Neuronal stem cell (in vitro differentiated cells): ENCODE measurements at regions not wholly inside any gene's neighbourhood (a gene's known extent, or its start where the extent isn't known, plus 50 kb on each side); places are given as distances from the start of the nearest gene placed in this dataset.

Experiments used
- DNase-seq: peaks from one replicate; pipeline ENCODE4 v3.0.0-alpha.2; 2013; ENCODE audit warnings: low spot score
- H2AFZ ChIP-seq: one replicate; pipeline ENCODE4 v1.6.1; 2013; ENCODE audit warnings: mild to moderate bottlenecking, low read length, inconsistent platforms
- H2AK5ac ChIP-seq: 2 replicates; pipeline ENCODE4 v1.6.1; 2013; ENCODE audit warnings: low read depth, mild to moderate bottlenecking, inconsistent platforms, low read length, moderate library complexity, mixed read lengths
- H2BK120ac ChIP-seq: 2 replicates; pipeline ENCODE4 v1.6.1; 2013; ENCODE audit warnings: low read depth, mild to moderate bottlenecking, inconsistent platforms, low read length, moderate library complexity, mixed read lengths
- H2BK12ac ChIP-seq: one replicate; pipeline ENCODE4 v1.6.1; 2013; ENCODE audit warnings: low read length, inconsistent platforms
- H2BK15ac ChIP-seq: 2 replicates; pipeline ENCODE4 v1.6.1; 2013; ENCODE audit warnings: mild to moderate bottlenecking, low read length, inconsistent platforms, mixed read lengths
- H2BK5ac ChIP-seq: one replicate; pipeline ENCODE4 v1.6.1; 2013; ENCODE audit warnings: inconsistent platforms, mild to moderate bottlenecking, low read length, moderate library complexity
- H3K14ac ChIP-seq: one replicate; pipeline ENCODE4 v1.6.1; 2013; ENCODE audit warnings: low read length, inconsistent platforms
- H3K18ac ChIP-seq: 2 replicates; pipeline ENCODE4 v1.6.1; 2013; ENCODE audit warnings: low read length, inconsistent platforms
- H3K23ac ChIP-seq: 2 replicates; pipeline ENCODE4 v1.6.1; 2013; ENCODE audit warnings: low read depth, mild to moderate bottlenecking, mixed read lengths, low read length, inconsistent platforms; ENCODE audit not compliant: poor library complexity
- H3K27ac ChIP-seq: replicated peaks from 3 replicates; pipeline ENCODE4 v1.5.1; 2013; ENCODE audit warnings: low read length, inconsistent platforms
- H3K27me3 ChIP-seq, 3 experiments: 2 replicates each; pipeline ENCODE4 v1.6.1; 2013; ENCODE audit warnings: low read length in 3 of 3, mild to moderate bottlenecking in 2 of 3, inconsistent platforms in 1 of 3, low read depth in 1 of 3, mixed read lengths in 1 of 3, moderate library complexity in 1 of 3; ENCODE audit not compliant: control insufficient read depth in 3 of 3, insufficient read depth in 3 of 3
- H3K36me3 ChIP-seq, 2 donors: replicated peaks in 1 of 2; 2 replicates each; pipeline ENCODE4 v1.6.1; 2013; ENCODE audit warnings: low read length in 2 of 2; ENCODE audit not compliant: control insufficient read depth in 2 of 2, insufficient read depth in 2 of 2
- H3K4ac ChIP-seq: 2 replicates; pipeline ENCODE4 v1.6.1; 2013; ENCODE audit warnings: inconsistent platforms, mild to moderate bottlenecking, low read length, moderate library complexity
- H3K4me1 ChIP-seq, 2 donors: 1 replicate in 1 of 2; 2 replicates in 1 of 2; pipeline ENCODE4 v1.6.1; 2013; ENCODE audit warnings: low read length in 2 of 2, low read depth in 1 of 2; ENCODE audit not compliant: control insufficient read depth in 2 of 2, insufficient read depth in 1 of 2
- H3K4me2 ChIP-seq: one replicate; pipeline ENCODE4 v1.6.1; 2013; ENCODE audit warnings: mild to moderate bottlenecking, low read length, inconsistent platforms; ENCODE audit not compliant: insufficient read depth, poor library complexity, severe bottlenecking
- H3K4me3 ChIP-seq, 2 donors: 2 replicates each; pipeline ENCODE4 v1.5.1; 2013; ENCODE audit warnings: low read length in 2 of 2, mild to moderate bottlenecking in 2 of 2, inconsistent platforms in 1 of 2, moderate library complexity in 1 of 2
- H3K79me1 ChIP-seq: one replicate; pipeline ENCODE4 v1.6.1; 2013; ENCODE audit warnings: low read depth, mild to moderate bottlenecking, inconsistent platforms, low read length, moderate library complexity
- H3K9ac ChIP-seq: one replicate; pipeline ENCODE4 v1.6.1; 2013; ENCODE audit warnings: mild to moderate bottlenecking, low read depth, low read length, inconsistent platforms; ENCODE audit not compliant: poor library complexity
- H3K9me3 ChIP-seq, 2 donors: replicated peaks in 1 of 2; 2 replicates each; pipeline versions ENCODE3 to v1.6.1; 2013; ENCODE audit warnings: low read length in 2 of 2, mild to moderate bottlenecking in 2 of 2, inconsistent platforms in 1 of 2, low read depth in 1 of 2, mixed read lengths in 1 of 2, moderate library complexity in 1 of 2; ENCODE audit not compliant: control insufficient read depth in 2 of 2, insufficient read depth in 1 of 2
- H4K8ac ChIP-seq: one replicate; pipeline ENCODE4 v1.6.1; 2013; ENCODE audit warnings: low read depth, mild to moderate bottlenecking, inconsistent platforms, low read length, moderate library complexity
- H4K91ac ChIP-seq: one replicate; pipeline ENCODE4 v1.6.1; 2013; ENCODE audit warnings: low read length, low read depth, mild to moderate bottlenecking, inconsistent platforms; ENCODE audit not compliant: poor library complexity
- WGBS, 2 donors: extraction: QIAGEN DNeasy Blood & Tissue Kit; methylation state at CpG; one replicate each; pipeline ENCODE4 v1.1.7; 2013; ENCODE audit warnings: missing lambda C conversion rate in 2 of 2, mixed read lengths in 1 of 2; ENCODE audit not compliant: insufficient read length in 2 of 2, insufficient replicate concordance in 1 of 2; ENCODE audit errors: extremely low coverage in 2 of 2; 5-methylcytosine and 5-hydroxymethylcytosine counted together

DNA sequence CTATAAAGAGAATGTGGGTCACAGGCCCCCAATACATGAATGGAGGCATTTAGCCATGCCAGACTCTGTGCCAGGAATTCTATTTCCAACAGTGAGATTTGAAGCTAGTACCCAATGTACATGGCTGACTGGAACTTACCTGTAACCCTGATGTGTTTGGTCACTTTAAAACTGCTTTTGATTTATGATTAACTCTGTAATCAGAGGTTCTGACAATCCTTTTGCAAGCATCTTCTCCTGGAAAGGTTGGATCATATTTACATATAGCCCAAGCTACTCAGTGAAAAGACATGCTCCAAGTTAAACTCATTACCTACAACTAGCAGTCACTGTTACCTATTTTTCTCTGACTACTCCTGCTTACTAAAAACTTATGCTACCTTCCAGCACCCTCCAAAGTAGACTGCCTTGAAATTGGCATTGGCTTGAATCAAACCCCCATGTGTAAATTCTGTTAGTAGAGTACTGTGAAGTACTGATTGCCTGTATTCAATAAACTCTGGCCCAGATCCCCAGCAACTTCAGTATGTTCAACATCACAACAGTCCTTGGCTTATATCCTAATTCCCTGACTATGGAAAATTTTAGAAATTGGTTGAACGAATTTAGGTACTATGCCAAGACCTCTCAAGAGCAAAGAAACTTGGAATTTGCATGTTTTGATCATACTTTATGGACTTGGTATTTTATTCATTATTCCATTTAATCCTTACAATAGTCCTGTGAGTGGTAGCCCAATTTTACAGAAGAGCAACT lies 665.6 kb upstream of the NECTIN3 start:
- Histone ChIP-seq H3K4ac (no peak overlapping the region), H4K91ac (no peak overlapping the region), H3K4me1 (no peaks in the 10 kb centered on the region), H3K4me2 (no peak overlapping the region), H2BK5ac (no peak overlapping the region), H2AK5ac (no peak overlapping the region), H2BK15ac (no peak overlapping the region), H3K14ac (no peak overlapping the region), H2BK12ac (no peak overlapping the region), H3K4me3 (no peak overlapping the region), H3K27me3 (no peaks in the 10 kb centered on the region), H2AFZ (no peak overlapping the region), H4K8ac (no peak overlapping the region), H3K9ac (no peak overlapping the region), H3K79me1 (no peaks in the 10 kb centered on the region), H3K27ac (no peak overlapping the region), H3K9me3 (no peaks in the 10 kb centered on the region), H3K18ac (no peak overlapping the region), H2BK120ac (no peak overlapping the region), H3K23ac (no peak overlapping the region), H3K36me3 (no peaks in the 10 kb centered on the region)
- WGBS, 2 donors, result no CpG with 5 or more reads among the region's 1 CpG
- no peak for DNase-seq

DNA sequence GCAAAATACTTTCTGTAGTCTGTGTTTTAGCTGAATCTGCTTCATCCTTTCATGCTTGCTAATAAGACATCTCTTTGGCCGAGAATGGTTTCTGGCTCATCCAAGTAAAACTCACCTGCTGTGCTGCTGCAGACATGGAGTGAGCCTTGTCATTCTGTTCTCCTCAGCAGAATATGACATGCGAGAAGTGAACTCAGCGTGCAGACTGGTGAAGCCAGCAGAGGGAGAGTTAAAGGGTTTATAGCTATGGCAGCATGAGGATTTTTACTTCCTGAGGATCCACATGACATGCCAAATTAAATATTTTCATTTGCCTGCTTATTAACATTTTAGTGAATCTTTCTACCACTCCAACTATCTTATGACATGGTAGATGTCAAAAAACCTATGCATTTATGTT lies 658.4 kb upstream of the NECTIN3 start:
- no peak overlapping the region for H3K9ac ChIP-seq
- no peak overlapping the region for H2BK12ac ChIP-seq
- H3K4me2 ChIP-seq, result no peak overlapping the region
- H3K27ac ChIP-seq, result no peak overlapping the region
- H2BK5ac ChIP-seq, result no peak overlapping the region
- H3K79me1 ChIP-seq, result no peaks in the 10 kb centered on the region
- peaks cover 0 to 4% of the 10 kb centered on the region in 2 donors for H3K9me3 ChIP-seq
- H3K14ac ChIP-seq, result no peak overlapping the region
- no peaks in the 10 kb centered on the region for H3K36me3 ChIP-seq
- no peak overlapping the region for H2BK15ac ChIP-seq
- H2BK120ac ChIP-seq, result no peak overlapping the region
- H4K8ac ChIP-seq, result no peak overlapping the region
- no CpG with 5 or more reads among the region's 3 CpGs for WGBS, 2 donors
- H2AFZ ChIP-seq, result no peak overlapping the region
- no peaks in the 10 kb centered on the region for H3K27me3 ChIP-seq
- no peak overlapping the region for H3K4me3 ChIP-seq
- no peak overlapping the region for H2AK5ac ChIP-seq
- no peak for DNase-seq
- no peak overlapping the region for H3K4ac ChIP-seq
- H3K4me1 ChIP-seq, result peaks cover 0 to 1% of the 10 kb centered on the region in 2 donors
- H4K91ac ChIP-seq, result no peak overlapping the region
- peak overlapping the region; percentile 71 for H3K18ac ChIP-seq
- H3K23ac ChIP-seq, result no peak overlapping the region

DNA sequence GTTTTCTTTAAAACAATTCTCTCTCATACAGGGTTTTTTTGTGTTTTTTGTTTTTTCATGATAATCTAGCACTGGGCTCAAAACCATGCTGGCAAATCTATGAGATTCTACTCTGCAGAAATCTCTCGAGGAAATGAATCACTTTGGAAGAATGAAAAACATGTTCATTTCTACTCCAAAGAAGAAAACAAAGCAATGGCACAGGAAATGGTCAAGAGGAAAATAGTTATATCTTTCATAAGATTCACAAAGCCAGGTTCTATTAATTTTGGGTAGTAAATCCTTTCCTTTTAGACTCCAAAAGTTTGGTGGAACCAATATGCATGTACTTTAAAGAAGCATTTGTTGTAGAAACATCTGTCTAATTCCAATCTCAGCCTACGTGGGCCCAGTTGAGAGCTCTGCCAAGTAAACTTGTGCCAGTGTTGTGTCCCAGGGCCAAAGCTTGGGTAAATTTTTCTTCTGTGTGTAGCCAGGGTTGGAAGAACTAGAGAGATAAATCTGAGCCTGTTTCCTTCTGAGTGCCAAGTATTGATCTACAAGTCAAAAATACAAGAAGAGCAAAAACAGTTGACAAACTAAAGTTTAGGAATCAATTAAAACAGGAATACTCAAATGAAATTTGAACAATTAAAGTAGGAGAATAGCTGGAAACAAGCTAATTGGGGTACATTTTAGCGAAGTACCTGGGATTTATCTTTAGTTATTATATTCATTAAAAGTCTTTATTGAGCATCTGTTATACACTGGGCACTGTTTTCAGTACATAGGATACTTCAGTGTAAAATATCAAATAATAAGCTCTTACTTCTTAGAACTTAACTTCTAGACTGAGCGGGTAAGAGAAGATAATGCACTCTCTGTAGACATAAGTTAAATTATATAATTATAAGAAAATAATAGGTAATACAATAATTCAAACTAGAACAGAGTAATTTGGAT lies 657.5 kb upstream of the NECTIN3 start:
- no CpG with 5 or more reads among the region's 4 CpGs for WGBS, 2 donors
- Histone ChIP-seq H2AFZ (peak overlapping the region; percentile 46), H3K18ac (no peak overlapping the region)

DNA sequence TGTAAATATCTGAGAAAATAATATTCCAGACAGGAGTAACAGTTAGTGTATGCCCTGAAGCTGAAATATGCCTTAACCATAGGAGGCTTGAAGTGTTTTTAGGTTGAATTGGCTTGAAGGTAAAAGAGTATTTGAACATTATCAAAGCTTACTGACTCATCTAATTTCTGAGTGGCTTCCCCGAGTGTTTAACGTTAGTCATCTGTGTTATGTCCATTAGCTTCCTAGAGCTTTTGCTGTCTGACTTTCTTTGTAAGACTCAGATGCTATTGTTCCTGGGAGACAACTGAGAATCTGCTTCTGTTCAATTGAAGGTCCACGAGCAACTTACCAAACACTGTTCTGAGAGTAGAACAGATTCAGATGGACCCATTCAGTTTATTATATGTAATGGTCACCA lies 656.8 kb upstream of the NECTIN3 start:
- no peak overlapping the region for H2AK5ac ChIP-seq
- no peak overlapping the region for H2BK5ac ChIP-seq
- H2BK120ac ChIP-seq, result no peak overlapping the region
- H3K9me3 ChIP-seq, result peaks cover 0 to 4% of the 10 kb centered on the region in 2 donors
- H2BK15ac ChIP-seq, result no peak overlapping the region
- H3K9ac ChIP-seq, result no peak overlapping the region
- H2BK12ac ChIP-seq, result no peak overlapping the region
- H3K23ac ChIP-seq, result no peak overlapping the region
- no peaks in the 10 kb centered on the region for H3K36me3 ChIP-seq
- peak overlapping the region; percentile 50 for H2AFZ ChIP-seq
- H3K18ac ChIP-seq, result no peak overlapping the region
- no peaks in the 10 kb centered on the region for H3K79me1 ChIP-seq
- H3K14ac ChIP-seq, result no peak overlapping the region
- H3K4ac ChIP-seq, result no peak overlapping the region
- DNase-seq, result no peak
- H3K27ac ChIP-seq, result no peak overlapping the region
- WGBS, 2 donors, result no CpG with 5 or more reads among the region's 3 CpGs
- no peak overlapping the region for H3K4me3 ChIP-seq
- no peak overlapping the region for H4K8ac ChIP-seq
- no peak overlapping the region for H4K91ac ChIP-seq
- no peak overlapping the region for H3K4me2 ChIP-seq
- no peaks in the 10 kb centered on the region for H3K27me3 ChIP-seq
- peaks cover under 1 to 1% of the 10 kb centered on the region in 2 donors for H3K4me1 ChIP-seq

More for the DNA sequence above, 657.5 kb upstream of the NECTIN3 start:
- Histone ChIP-seq H3K14ac (no peak overlapping the region), H2BK12ac (no peak overlapping the region), H3K9me3 (peaks cover 0 to 4% of the 10 kb centered on the region in 2 donors), H3K27ac (no peak overlapping the region), H2BK15ac (no peak overlapping the region), H2AK5ac (no peak overlapping the region), H3K4ac (no peak overlapping the region), H4K91ac (no peak overlapping the region), H3K79me1 (no peaks in the 10 kb centered on the region), H3K4me3 (no peak overlapping the region), H3K4me1 (peaks cover 0 to 1% of the 10 kb centered on the region in 2 donors), H3K9ac (no peak overlapping the region), H3K23ac (no peak overlapping the region), H3K27me3 (no peaks in the 10 kb centered on the region), H3K4me2 (no peak overlapping the region), H2BK120ac (no peak overlapping the region), H4K8ac (no peak overlapping the region), H3K36me3 (no peaks in the 10 kb centered on the region), H2BK5ac (no peak overlapping the region)
- DNase-seq, result no peak
